ENCODE measurements at regions not wholly inside any gene's neighbourhood (a gene's known extent, or its start where the extent isn't known, plus 50 kb on each side); places are given as distances from the start of the nearest gene placed in this dataset.

DNA sequence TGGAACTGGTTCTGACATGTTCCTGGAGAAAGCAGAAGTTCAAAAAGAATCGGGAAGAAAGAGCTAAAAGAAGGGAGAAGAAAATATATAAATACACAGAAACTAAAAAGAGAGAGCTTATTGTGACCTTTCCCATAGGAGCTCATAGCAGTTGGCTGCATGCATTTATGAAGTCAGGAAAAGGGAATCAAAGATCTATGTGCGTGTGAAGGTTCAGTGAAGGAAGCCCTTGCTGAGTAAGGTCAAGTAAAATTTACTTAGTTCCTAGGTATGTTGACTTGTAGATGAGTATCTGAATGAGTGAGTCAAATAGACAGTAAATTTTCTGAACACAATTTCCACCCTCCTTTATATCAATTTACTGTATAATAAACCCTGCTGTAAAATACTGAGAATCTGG is 632.5 kb downstream of the SLCO4C1 start:
- no peaks in the 10 kb centered on the region for H3K36me3 ChIP-seq (ENCODE audit: control insufficient read depth, insufficient read depth, low read length)
- DNase-seq (ENCODE audit: extremely low read depth, insufficient read length), result no peak
- TF ChIP-seq, protein P1, sequence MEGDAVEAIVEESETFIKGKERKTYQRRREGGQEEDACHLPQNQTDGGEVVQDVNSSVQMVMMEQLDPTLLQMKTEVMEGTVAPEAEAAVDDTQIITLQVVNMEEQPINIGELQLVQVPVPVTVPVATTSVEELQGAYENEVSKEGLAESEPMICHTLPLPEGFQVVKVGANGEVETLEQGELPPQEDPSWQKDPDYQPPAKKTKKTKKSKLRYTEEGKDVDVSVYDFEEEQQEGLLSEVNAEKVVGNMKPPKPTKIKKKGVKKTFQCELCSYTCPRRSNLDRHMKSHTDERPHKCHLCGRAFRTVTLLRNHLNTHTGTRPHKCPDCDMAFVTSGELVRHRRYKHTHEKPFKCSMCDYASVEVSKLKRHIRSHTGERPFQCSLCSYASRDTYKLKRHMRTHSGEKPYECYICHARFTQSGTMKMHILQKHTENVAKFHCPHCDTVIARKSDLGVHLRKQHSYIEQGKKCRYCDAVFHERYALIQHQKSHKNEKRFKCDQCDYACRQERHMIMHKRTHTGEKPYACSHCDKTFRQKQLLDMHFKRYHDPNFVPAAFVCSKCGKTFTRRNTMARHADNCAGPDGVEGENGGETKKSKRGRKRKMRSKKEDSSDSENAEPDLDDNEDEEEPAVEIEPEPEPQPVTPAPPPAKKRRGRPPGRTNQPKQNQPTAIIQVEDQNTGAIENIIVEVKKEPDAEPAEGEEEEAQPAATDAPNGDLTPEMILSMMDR (IDR thresholded peaks at IDR 0.05; ENCODE audit: insufficient read depth, low read length, poor library complexity, severe bottlenecking), result no peak
- H3K27me3 ChIP-seq (replicated peaks; ENCODE audit: control insufficient read depth, insufficient read depth, low read length), result no peaks in the 10 kb centered on the region
- H3K4me3 ChIP-seq (replicated peaks; ENCODE audit: low read depth, low read length), result no peak overlapping the region

DNA sequence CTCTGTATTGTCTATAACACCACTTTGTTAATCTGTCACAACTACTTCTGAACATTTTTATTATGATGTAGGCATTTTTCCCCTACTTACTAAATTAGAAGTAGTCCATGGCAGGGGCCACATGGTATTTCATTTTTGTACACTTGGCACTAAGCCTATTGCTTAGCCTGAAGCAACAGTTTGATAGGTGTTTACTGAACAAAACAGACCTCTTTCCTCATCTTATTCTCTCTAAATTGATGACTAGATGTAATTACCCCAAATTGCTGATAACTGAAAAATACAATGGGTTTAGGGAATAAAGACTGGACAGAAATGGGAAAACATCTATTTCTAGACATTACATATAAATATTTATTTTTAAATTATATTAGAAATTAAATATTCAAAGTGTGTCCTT is 633.8 kb downstream of the SLCO4C1 start:
- no peaks in the 10 kb centered on the region for H3K27me3 ChIP-seq (replicated peaks; ENCODE audit: control insufficient read depth, insufficient read depth, low read length)
- no peak overlapping the region for H3K4me3 ChIP-seq (replicated peaks; ENCODE audit: low read depth, low read length)
- H3K36me3 ChIP-seq (ENCODE audit: control insufficient read depth, insufficient read depth, low read length), result no peaks in the 10 kb centered on the region
- DNase-seq (ENCODE audit: extremely low read depth, insufficient read length), result no peak
- TF ChIP-seq, protein P1 (IDR thresholded peaks at IDR 0.05; ENCODE audit: insufficient read depth, low read length, poor library complexity, severe bottlenecking), result no peak

DNA sequence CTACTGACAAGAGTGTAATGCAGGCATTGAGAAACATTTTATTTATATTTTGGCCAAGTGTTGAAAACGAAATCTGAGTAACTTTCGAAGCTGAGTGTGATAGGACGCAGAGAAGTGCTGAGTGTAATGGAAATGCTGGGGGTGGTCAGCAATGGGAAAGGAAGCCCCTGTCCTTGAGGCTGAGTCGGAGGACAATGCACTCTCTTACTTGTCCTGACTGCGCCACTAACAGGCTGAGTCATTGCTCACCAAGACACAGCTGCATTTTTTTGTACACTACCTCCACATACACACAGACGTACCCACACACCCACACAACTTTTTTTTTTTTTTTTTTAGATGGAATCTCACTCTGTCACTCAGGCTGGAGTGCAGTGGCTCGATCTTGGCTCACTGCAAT is 637.7 kb downstream of the SLCO4C1 start:
- Histone ChIP-seq H3K4me3 (replicated peaks; ENCODE audit: low read depth, low read length) (no peak overlapping the region), H3K27me3 (replicated peaks; ENCODE audit: control insufficient read depth, insufficient read depth, low read length) (no peaks in the 10 kb centered on the region), H3K36me3 (ENCODE audit: control insufficient read depth, insufficient read depth, low read length) (no peaks in the 10 kb centered on the region)
- no peak for DNase-seq (ENCODE audit: extremely low read depth, insufficient read length)
- TF ChIP-seq, protein P1 (IDR thresholded peaks at IDR 0.05; ENCODE audit: insufficient read depth, low read length, poor library complexity, severe bottlenecking), result no peak

DNA sequence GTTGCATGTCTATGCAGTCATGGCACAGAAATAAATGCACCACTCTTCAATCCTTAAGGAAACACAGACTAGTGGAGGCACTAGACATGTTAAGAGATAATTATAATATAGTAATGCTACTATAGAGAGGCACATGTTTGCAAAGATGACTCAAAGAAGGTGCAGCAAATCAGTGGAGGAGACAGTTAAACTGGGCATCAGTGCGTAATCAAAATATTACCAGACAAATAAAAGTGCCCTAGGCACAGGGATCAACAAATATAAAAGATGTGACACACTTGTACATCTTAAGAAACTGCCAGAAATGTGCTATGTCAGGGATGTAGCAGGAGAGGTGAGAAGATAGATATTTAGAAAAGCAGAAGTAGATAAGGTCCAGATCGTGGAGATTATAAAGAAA is 642.1 kb downstream of the SLCO4C1 start:
- Histone ChIP-seq H3K27me3 (replicated peaks; ENCODE audit: control insufficient read depth, insufficient read depth, low read length) (no peaks in the 10 kb centered on the region), H3K36me3 (ENCODE audit: control insufficient read depth, insufficient read depth, low read length) (no peaks in the 10 kb centered on the region), H3K4me3 (replicated peaks; ENCODE audit: low read depth, low read length) (no peak overlapping the region)
- no peak for DNase-seq (ENCODE audit: extremely low read depth, insufficient read length)
- TF ChIP-seq, protein P1 (IDR thresholded peaks at IDR 0.05; ENCODE audit: insufficient read depth, low read length, poor library complexity, severe bottlenecking), result no peak

DNA sequence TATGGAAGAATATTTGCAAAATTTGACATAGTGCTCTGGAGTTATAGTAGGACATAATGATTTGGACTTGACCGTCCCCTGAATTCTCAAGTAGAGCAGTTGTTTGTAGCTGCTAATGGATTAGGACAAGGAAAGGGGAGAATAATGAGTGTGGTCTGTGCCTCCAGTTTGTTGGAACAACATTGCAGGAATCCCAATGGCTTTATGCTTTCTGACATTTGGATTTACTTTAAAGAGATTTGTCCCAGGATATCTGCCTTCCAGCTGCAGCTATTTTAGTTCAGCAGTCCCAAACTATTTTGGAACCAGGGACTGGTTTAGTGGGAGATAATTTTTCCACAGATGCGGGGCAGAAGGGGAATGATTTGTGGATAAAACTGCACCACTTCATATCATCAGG is 648.2 kb downstream of the SLCO4C1 start:
- no peak for DNase-seq (ENCODE audit: extremely low read depth, insufficient read length)
- Histone ChIP-seq H3K4me3 (replicated peaks; ENCODE audit: low read depth, low read length) (no peak overlapping the region), H3K36me3 (ENCODE audit: control insufficient read depth, insufficient read depth, low read length) (no peaks in the 10 kb centered on the region), H3K27me3 (replicated peaks; ENCODE audit: control insufficient read depth, insufficient read depth, low read length) (no peaks in the 10 kb centered on the region)
- TF ChIP-seq, protein P1 (IDR thresholded peaks at IDR 0.05; ENCODE audit: insufficient read depth, low read length, poor library complexity, severe bottlenecking), result no peak

DNA sequence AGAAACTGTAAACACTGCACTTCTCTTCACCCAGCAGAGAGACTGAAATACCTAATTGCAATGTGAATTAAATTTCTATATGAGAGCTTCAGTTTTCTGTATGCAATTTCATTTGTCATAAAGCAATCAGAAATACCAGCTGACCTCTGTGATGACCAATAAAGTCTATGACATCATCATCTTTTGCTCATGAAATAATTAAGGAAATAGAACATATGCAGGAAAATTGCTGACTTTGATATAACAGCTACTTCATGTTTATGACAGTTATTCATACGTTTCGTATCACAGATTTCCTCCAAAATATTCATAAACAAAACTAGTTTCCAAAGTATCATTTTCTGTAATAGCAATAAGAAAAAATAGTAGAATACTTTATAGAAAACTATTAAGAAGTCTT is 652.3 kb downstream of the SLCO4C1 start:
- no peak for DNase-seq (ENCODE audit: extremely low read depth, insufficient read length)
- Histone ChIP-seq H3K36me3 (ENCODE audit: control insufficient read depth, insufficient read depth, low read length) (no peaks in the 10 kb centered on the region), H3K4me3 (replicated peaks; ENCODE audit: low read depth, low read length) (no peak overlapping the region), H3K27me3 (replicated peaks; ENCODE audit: control insufficient read depth, insufficient read depth, low read length) (no peaks in the 10 kb centered on the region)
- TF ChIP-seq, protein P1 (IDR thresholded peaks at IDR 0.05; ENCODE audit: insufficient read depth, low read length, poor library complexity, severe bottlenecking), result no peak

Data from GM06990 (cell line).